GM03348 (cell line): ENCODE measurements at regions not wholly inside any gene's neighbourhood (a gene's known extent, or its start where the extent isn't known, plus 50 kb on each side); places are given as distances from the start of the nearest gene placed in this dataset.
"Not testable (repeated sequence)": the region's sequence is repeated elsewhere in the genome, so short reads cannot be mapped to it uniquely, and the experiment has no call there.

ENCODE experiments used
- DNase-seq: peaks from one replicate; pipeline ENCODE4 v3.0.0; 2012; ENCODE audit warnings: low spot score

DNA sequence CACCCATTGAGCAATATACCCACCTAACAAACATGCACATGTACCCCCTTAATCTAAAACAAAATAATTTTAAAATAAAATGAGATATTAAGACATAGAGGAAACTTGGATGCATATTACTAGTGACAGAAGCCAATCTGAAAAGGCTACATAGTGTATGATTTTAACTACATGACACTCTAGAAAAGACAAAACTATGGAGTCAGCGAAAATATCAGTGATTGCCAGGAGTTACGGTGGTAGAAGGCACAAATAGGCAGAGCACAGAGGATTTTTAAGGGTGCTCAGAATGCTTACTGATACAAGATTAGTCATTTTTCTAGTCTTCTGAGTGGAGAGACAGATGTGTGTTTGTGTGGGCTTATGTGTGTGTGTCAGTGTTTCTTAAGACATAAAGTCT, 656.6 kb downstream of the NR4A2 start:
- DNase-seq: no peak

DNA sequence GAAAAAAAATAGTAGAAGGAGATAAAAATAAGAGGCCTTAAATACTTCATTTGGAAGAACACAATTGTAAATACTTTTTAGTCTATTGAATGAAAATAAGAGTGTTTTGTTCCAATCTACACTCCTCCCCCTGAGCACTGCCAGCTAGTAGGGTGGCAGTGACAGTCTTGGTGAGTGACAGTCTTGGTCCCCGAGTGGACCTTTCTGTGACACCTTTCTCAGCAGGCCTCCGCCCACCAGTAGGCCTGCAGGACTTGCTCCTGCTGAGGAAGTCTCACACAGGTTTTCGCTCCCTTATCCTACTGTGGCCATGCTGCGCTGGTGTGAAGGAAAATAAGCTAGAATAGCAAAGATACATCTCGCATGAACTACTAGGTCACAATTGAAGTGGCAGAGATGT, 666.8 kb downstream of the NR4A2 start:
- no peak for DNase-seq

DNA sequence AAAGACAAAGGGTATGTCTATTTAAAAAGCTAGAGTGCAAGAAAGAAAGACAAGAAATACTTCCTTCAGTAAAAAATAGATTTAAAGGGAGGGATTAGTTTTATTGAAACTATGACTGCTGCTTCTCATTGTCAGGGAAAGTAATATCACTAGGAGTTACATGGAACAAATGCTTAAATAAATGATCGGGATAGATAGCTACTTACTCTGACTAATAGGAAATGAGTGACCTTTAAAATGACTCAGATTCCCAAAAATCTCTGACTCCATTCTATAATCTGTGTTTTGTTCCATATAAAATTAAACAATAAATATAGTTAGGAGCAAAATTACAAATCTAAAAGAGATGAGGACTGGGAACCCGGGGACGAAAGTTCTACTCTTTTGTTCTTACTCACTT, 669.3 kb downstream of the NR4A2 start:
- no peak for DNase-seq

DNA sequence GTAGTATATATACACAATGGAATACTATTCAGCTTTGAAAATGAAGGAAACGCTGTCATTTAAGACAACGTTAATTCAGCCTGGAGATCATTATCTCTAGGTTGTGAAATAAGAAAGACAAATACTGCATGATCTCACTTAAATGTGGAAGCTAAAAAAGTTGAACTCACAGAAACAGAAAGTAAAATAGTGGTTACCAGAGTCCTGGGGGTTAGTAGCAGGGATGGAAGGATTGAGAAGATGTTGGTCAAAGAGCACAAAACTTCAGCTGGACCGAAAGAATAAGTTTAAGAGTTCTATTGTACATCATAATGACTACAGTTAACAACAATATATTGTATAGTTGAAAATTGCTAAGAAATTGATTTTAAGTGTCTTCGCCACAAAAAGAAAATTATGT, 670.3 kb downstream of the NR4A2 start:
- no peak for DNase-seq

DNA sequence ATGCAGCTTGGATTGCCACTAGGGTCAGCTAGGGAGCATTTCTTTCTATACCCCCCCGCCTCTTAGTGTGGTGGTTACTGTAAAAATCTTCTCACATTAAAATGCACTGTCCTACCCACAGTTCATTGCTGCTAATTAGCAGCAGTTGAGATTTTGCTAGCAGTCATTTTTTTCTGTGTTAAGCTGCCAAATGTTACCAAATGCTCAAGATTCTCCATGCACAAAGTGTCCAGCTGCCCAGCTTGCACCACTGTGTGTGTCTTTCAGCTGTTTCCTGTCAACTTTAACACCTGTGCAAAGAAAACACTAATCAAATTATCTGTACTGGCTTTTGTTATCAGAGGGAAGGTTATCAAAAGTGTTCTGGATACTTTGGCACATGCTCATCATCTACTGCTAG, 679.3 kb downstream of the NR4A2 start:
- no peak for DNase-seq

DNA sequence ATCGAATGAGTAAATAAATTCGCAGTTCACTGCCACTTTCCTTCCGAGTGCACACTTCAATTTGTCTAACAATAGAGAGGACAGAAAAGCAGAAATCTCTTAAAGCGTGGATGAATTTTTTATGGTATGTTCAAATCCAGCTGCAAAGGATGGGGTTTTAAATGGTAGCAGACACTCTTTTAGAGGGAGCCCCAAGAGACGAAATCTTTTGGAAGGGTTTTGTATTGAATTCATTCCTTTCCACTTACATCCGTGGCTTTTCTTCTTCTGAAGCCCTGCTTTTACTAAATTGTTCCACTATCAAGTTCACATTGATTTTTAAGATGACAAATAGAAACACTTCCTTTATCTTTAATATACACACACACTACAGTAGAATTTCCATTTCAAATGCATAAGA, 680.7 kb downstream of the NR4A2 start:
- no peak for DNase-seq

DNA sequence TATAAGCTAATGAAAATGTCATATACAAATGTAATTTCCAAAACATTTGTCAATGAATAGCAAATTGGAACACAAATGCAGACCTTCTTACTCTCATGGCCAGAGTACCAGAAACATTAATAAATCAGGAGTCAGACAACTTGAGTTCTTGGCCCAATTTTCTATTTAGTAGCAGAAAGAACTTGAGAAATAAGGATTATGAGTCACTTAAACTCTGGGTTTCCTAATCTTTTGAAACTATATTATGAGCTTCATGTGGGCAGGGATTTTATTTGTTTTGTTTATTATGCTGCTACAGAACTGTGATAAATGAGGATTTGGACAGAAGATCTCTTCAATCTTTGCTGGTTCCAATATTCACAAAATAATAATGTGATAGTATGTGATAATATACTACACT, 686.7 kb downstream of the NR4A2 start:
- no peak for DNase-seq

DNA sequence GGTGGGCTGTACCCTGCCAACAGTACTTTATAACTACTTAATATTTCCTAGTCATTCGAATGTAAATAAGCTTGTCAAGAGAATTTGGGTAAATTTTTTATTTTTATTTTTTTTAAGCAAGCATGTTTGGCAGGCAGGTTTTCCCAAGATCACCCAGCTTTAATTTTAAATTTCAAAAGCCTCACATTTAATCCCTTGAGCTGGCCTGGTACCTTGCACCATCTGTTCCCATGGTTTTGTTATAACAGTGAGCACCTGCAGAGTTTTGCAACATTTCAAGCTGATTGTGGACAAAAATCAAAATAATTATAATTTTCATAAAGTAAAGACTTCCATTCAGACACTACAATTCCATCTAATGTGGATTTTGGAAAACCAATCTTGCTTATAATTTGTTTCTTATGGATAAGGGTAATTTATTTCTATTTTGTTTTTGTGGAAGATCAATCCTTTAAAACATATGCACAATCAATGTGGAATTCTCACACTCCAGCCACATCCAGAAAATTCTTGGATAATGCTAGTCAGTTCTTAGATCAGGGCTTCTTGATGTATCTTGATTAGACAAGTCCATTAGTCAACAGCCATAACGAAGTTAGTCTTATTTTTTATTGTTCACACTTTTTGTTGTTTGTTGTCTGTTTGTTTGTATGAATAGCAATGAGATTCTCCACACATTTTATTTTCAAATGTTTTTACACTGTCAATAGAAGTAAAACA, 689.3 kb downstream of the NR4A2 start:
- no peak for DNase-seq

DNA sequence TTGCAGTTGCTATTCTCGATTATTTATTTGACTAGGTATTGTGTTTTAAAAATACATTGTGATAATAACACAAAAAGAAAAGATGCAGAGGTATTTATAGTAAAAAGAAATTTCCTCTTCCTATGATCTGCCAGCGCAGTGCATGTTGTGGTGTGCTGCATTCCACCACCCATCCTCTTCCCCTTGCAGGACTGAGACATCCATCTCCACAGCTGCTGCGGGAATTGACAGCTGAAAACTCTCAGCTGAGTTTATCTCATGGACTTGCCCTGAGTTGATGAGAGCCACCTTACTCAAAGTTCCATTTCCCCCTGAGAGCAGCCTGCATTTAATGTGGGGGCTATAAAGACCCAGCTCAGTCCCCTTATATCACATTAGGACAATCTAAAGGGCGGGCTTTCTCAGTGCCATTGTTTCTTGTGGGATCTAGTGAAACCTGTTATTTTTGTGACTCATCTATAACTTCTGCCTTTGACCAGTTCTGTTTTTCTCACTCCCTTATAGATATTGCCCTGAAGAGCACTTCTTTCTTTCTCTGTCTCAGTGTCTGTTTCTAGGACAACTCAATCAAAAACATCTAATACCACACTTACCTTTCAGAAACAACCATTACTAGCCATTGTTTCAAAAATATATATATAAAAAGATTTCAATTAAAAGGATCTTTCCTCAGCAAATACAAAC, 698.5 kb downstream of the NR4A2 start:
- DNase-seq: no peak

DNA sequence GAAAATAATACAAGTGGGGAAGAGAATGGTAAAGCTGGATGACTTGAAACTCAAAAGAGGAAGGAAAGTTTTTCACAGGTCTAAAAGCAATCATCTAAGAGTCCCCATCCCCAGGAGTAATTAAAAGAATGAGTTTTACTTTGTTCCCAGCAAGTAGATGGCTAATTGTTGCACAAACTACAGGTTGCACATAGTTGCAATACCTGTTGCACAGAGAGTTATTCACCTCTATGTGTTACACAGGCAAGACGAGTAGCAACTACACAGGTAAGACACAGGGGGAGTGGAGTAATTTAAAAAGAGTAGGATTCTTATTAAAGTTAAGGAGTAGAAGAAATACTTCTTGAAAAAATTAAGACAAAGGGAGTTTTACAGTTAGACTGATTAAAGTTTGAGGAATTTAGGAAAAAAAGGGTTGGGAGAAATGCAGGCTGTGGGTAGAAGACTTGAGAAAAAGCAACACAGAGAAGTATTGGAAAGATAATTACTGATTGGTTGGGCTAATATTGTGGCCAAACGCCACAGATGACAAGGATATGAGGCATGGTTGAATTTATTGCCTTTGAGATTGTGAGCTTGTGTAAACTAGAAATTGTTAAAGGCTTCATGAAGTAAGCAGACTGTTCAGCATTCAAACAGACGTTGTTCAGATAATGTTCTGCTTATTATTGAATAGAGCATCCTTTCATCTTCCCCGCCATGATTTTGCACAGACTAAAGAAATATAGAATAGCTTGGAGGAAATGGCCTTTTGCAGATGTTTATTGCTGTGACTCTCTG, 699.3 kb downstream of the NR4A2 start:
- DNase-seq: no peak

DNA sequence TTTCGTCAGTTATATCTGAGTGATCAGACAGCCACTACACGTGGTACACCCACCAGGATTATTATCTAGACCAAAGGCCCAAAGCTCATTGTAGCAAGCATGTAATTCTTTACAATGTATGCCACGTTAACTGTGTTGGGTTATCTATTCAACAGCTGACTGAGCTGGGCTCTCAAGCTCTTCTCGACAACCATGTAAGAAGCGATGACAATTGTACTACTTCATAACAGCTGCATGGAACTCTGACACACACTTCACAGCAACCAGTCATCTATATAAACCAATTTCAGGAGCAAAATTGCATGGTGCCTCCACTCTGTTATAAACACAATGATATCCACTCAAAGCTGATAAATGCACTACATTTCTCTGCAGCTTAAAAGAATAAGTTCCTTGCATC, 701.8 kb downstream of the NR4A2 start:
- no peak for DNase-seq

DNA sequence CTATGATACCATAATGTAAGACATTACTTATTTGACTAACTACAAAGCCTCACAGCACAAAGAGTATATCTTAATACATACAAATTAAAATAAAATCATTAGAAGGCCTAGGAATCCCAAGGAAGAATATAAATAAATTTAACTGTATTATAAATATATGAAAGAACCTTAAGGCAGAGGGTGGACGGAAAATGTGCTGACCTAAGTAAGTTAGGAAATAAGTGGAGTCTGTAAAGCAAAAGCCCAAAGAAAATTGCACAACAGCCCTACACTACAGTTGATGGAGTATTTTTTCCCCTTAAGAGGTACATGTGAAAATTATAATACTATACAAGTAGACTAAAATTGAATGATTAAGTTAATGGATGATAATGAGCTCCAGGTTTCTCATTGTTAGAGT, 710.1 kb downstream of the NR4A2 start:
- DNase-seq: no peak

DNA sequence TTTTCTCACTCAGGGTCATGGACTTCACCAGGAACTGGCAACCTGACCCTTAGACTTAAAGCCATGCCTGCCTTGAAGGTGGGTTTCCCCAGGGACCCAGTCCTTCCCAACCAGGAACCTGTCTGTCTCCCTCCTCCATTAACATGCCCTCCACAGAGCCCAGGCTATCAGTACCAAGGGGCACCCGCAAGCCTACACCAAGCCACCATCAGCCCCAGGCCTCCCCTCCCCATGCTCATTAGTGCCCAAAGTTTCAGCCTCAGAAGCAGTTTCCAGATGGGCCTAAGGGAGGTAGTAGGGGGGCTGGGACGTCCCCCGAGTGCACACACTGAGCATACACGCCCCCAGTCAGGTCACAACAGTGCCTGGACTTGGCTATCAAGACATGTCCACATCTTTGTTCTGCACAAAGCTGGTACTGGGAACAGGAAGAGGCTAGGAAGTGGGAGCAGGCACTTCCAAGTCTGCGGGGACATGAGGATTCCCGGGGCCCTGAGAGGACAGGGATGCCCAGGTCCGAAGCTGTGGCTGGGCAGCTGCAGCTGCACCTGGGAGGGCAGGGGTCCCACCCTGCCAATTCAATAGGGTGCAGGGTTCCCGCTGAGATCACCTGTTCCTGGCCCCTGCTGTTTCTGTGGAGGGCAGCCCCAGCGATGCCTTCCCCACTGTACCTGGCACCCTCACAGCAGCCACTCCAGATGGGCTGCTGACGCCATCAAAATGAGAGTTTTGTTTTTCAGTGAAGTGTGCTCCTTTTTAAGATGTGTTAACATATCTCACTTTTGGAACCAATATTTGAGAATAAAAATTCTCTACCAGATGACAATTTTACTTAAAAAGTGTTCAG, 731.4 kb downstream of the NR4A2 start:
- DNase-seq: no peak

DNA sequence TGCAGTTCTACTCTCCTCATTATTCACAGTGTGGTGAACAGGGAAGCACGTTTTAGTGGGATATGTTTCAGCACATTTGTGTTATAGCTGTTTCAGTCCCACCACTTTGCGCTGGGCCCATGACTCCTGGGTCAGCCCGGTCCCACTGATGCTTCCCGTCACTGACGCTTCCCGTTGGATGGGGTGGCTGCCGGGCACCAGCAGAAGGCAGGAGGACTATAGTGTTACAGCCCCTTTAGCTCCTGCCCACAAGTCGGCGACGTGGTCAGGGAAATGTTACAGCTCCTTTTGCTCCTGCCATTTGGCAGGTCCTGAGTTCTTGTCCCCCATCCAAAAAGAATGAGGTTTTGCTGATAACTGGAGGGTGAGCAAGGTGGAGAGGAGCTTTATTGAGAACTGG, 732.2 kb downstream of the NR4A2 start:
- DNase-seq: no peak

DNA sequence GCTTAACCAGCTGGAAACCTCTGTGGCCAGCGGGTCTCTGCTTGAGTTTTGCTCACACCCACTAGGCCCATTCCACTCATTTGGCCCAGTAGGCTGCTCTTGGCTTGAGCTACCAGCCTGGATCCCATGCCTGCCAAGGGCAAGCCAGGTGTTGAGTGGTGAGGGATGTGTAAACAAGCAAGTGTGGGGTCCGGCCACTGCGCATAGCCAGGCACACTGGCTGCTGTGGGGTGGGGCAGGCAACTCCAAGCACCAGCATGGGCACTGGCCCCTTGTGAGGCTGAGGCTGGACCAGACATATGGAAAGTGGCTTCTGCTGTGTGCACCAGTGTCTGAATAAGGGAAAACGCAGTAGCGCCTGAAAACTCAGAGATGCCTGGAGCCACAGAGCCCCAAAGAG, 732.7 kb downstream of the NR4A2 start:
- no peak for DNase-seq

DNA sequence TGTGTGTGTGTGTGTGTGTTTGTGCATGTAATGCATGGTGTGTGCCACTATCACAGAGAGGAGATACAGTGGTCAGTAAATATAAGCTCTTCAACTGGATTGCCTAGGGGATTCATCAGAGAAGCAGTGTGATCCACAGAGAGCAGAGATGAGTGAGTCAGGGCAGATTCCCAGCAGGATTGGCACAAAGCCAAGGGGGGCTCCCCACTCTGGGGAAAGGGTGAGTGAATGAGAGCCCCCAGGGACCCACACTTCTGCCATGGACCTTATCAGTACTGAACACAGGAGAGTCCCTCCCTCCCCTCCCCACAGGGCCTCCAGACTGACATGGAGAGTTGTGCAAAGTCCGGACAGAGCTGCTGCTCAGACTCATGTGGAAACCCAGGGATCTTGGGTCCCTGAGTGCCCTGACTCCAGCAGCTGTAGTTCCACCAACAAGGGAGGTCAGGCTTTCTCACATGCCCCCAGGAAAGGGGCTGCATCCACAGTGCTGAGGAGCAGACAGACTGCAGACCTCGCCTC, 748.8 kb downstream of the NR4A2 start:
- DNase-seq: no peak

DNA sequence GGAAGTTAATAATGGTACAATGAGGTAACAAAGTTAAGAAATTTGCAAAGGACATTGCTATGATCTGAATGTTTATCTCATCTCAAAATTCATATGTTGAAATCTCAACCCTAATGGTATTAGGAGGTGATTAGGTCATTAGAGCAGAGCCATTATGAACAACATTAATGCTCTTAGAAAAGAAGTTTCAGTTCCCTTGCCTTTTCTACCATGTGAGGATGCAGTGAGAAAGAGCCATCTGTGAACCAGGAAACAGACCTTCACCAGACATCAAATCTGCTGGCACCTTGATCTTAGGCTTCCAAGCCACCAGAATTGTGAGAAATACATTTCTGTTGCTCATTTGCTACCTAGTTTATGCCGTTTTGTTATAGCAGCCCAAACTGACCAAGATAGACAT, 757.6 kb downstream of the NR4A2 start:
- no peak for DNase-seq

DNA sequence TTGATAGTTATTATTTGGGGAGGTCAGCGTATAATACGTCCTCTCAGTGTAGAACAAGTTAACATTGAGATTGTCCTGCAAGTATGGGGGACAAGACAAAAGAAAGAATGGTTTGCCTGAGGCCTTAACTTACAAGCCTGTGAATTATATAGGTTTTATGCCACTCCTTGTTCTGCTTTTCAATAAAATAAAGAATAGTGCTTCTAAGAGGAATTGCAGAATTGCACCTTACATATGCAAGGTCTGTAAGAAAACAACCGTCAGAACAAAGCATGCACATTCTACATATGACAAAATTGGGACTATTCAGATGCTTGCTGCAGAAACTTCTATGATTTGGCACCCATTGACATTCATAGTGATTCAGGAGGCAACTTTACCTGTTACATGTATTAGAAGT, 785.0 kb downstream of the NR4A2 start:
- no peak for DNase-seq

DNA sequence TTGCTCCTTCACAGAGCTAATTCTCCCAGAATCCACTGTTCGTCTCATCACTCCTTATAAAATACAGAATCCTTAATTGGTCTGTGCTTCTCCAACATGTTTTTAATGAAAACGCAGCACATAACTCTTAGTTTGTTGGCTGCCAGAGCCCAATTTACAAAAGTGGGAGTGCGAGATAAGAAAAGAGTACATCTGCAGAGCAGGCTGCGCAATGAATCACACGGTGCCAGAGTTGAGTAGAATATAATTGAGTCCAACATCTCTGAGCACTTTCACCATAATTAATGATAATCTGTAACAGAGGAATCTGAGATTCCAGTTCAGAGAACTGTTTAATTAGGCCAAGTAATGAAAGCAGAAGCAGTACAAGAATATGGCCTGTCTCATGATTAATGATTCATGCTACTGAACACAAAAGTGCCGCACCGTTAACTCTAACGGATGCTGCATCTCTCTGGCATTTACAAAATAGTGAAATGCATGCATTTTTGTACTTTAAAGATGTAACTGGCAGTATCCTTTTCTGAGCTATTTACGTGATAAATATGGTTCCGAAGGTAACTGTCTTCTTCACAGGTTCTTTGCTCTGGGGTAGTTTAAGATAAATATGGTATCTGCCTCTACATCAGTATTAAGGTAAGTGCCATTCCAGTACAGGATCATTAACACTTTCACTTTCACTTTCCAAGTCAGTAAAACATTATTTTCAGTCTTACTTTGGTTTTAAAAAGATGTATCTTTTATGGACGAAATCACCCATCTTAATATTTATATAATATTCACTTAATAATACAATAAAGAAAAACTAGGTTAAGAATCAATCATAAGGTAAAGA, 785.6 kb downstream of the NR4A2 start:
- DNase-seq: no peak

DNA sequence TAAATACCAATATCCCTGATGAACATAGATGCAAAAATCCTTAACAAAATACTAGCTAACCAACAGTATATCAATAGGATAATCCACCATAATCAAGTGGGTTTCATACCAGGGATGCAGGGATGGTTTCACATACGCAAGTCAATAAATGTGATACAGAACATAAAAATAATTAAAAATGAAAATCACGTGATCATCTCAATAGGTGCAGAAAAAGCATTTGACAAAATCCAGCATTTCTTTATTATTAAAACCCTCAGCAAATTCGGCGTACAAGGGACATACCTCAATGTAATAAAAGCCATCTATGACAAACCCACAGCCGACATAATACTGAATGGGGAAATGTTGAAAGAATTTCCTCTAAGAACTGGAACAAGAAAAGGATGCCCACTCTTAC, 793.5 kb downstream of the NR4A2 start:
- not testable (repeated sequence) for DNase-seq

DNA sequence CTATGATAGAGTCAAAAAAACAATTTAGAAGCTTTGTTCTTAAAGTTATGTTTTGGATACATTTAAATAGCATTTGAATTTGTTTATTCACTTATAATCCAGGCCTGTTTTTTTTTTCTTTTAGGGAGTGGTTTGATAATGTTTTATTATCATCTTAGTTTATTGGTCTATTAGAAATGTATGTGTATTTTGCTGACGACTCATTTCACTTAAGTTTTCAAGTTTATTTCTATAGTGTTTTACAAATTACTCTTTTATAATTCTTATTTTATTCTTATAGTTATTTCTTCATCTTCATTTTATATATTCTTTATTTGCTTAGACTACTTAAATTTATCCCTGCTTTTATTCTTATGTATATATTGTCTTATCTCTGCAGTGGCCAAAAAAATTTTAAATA, 804.5 kb downstream of the NR4A2 start:
- no peak for DNase-seq
